Stimulated activated CD4-positive, alpha-beta T cell treated with anti-CD3 and anti-CD28 coated beads, Interleukin-4, amount 100 ng/mL, for 24 hours (primary cell): ENCODE measurements at regions not wholly inside any gene's neighbourhood (a gene's known extent, or its start where the extent isn't known, plus 50 kb on each side); places are given as distances from the start of the nearest gene placed in this dataset.
"Not testable (repeated sequence)": the region's sequence is repeated elsewhere in the genome, so short reads cannot be mapped to it uniquely, and the experiment has no call there.

Experiments
- DNase-seq: peaks from one replicate; pipeline ENCODE4 v3.0.0-alpha.2; 2020

DNA sequence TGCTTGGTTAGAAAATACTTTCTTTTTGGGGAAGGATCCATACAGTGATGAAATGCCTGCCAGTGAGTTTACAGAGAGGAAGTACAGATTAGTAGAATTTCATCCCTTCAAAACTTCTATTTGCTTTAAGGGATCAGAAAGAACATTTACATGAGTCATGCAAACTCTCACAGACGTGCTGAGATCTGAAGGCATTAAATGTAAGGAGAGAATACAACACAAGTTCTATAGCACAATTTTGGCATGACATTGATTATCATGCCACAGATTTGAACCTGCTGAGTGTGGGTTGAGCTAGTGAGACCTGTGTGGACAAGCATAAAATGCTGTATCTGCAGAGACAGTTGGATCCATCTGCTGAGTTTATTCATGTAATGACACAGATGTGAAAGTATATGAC, 613.6 kb upstream of the SEMA6A start:
- no peak for DNase-seq

DNA sequence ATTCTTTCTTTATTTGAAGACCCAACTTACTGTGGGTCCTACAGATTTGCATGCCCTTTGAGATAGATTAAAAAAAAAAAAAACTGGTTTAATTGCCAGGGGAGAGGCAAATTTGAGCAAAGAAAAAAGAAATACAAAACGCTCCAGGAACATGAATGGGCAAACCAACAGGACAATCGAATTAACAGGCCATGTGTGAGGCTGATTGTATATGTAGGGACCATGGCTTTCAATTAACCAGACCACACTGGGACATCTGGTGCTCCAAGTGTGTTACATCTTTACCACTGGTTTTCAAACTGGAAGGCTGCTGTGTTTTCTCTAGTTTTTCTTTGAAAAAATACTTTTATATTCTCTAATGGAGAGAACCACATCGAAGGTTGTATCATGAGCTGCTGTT, 612.1 kb upstream of the SEMA6A start:
- DNase-seq, result no peak

DNA sequence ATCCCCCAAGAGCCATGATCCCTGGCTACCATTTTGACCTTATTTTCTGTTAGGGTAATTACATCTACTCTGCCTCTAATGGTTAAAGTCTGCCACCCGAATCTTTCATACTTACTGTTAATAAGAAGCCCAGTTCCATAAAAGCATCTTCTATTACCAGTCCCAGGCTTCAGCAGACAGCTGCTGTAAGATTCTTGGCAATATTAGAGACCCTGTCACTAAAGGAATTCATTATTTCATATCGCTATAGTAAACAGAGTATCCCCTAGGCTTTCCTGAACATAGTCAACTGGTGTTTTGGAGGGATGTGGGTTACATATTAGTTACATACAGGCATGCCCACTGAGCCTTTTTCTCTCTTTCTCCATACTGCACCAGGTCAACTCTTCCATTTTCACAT, 608.7 kb upstream of the SEMA6A start:
- DNase-seq, result no peak

DNA sequence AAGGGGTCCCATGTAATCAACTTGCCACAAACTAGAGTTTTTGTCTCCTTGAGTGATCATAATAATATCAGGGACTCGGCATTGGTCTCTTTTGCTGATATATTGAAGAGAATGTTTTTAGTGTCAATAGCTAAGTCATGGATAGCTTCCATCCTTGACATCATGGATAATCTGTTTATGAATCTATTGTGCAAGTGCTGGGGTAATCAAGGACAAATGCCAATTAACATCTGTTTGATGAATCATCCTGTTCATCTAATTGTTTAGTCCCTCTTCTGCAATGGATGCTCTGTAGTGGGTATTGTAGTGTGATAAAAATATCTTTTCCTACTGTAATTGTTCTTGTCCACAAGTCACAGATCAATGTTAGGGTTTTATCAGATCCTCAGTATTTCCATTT, 607.5 kb upstream of the SEMA6A start:
- no peak for DNase-seq

DNA sequence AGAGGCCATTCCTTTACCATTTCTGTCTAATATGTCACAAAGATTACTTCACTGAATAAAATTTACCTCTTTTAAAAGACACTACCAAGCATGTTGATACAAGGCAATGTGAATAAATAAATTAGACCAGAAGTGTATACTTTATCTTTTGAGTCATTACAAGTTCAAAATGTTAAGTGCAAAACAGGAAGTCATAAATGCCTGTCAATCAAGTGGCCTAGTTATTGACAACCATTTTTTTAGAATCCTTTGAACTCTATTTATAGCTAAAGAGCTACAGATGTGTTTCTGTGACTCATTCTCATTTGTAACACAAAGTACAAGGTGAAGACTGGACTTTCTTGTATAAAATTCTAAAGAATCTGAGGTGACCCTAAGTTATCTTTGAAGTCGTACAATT, 602.7 kb upstream of the SEMA6A start:
- DNase-seq, result no peak

DNA sequence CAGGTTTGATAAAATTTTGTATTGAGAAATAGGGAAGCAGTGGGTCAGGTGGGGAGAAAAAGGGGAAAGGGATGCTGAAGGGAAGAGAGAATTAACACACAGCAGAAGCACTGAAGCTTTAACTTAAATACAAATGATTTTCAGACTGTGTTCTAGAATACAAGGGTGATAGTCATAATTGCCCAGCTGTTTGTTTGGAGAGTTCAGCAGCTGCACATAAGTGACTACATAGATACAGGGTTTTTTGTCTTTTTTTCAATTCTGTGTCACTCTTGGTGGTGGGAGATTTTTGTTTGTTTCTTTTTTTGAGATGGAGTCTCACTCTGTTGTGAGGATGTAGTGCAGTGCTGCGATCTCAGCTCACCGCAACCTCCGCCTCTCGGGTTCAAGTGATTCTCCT, 590.4 kb upstream of the SEMA6A start:
- no peak for DNase-seq

DNA sequence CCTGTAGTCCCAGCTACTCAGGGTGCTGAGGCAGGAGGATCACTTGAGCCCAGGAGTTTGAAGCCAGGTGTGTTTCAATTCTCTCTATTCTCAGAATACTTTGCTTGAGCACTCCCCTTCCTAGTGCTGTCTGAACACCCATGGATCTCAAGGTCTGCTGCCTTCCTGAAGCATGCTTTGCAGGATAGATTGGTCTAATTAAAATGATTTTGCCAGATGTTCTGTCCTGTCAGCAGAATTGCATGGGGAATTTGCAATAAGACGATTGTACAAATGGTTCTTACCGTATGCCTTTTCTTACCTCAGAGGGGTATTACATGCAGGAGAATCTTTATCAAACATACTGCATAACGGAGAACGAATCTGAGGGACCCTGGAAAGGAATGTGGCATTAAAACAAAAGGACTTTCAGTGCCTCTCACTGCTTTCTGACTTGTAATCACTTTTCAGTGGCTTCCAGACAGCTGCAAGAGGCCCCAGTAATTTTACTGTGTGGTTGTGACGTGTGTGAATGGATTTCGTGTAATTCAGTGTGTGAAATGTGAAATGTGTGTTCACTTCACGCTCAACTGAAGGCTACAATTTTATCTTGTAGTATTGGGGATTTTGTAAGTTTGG, 587.2 kb upstream of the SEMA6A start:
- DNase-seq, result no peak

DNA sequence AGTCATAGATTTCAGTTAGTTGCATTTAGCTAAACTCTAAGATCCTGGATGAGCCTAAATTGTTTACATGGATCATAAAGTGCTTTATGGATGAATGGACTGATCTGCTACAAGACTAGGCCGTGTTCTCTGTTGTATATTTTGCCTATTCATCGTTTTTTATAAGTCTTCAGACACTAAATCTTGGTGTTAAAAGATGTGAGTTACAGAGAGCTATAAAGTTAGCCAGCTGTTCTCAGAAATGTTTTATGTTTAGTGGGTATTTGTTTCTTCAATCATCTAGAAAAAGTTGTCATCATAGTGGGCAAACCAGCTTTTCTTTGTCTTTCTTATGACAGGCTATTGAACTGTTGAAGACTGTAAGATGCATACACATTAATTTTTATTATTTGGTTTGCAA, 585.8 kb upstream of the SEMA6A start:
- no peak for DNase-seq

DNA sequence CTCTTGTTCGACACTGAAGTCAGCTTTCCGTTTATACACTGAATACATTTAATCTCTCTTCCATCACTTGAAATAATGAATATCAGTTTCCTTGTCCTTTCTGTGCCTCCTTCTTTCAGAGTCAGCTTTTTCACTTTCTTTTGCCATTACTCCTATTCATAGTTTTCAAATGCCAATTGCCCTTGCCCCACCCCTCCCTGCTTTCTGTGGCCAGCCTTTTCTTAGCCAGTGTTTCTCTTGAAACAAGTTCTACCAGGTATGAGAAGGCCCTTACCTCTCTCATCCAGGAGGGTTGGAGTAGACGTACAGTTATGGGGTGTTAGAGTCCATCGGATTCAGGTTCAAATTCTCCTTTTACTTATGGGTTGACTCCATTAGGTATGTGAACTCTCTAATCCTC, 574.7 kb upstream of the SEMA6A start:
- no peak for DNase-seq

DNA sequence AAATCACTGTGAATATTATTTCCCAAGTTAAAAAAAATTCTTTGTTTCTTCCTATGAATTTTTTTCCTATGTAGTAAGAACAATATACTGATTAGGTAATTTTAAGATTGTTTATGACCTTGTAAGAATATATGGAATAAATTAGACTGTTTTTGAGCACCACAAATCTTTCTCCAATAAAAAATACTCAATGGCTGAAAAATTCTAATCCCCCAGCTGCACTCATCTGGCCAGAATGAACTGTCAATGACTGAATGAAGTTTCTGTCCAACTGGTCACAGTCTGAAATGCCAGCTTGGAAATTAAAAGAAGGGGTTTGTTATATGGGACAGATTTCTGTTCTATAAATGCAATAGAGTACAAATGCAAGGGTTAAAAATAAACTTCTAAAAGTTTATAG, 569.5 kb upstream of the SEMA6A start:
- no peak for DNase-seq

DNA sequence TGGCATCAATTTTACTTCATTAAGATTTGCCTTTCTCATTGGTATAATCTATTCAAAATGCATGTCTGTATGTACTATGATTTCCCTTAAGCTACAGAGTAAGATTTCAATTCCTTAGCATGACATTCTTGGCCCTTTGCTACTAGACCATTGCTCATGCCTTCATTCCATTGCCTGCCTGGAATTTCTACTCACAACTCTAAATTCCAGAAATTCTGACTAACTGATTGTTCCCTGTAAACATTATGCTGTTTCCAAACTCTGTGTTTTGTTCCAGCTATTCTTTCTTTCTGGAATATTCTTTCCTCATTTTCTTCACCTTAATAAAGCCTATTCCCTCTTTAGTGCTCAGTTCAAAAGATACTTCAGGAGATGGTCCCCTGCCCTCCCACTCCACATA, 568.8 kb upstream of the SEMA6A start:
- DNase-seq, result no peak

DNA sequence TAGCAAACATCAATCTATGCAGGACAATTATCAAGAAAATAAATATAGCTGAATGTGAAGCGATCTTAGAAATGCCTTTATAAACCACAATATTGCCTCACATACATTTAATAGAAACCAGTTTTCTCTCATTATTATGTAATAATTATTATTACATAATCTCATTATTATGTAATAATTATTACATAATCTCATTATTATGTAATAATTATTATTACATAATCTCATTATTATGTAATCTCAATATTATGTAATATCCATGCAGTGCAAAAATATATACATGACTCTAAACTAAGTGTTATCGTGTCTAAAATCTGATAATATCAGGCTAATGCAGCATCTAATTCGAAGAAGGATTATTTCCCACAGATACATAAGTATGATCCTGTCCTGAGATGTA, 563.9 kb upstream of the SEMA6A start:
- DNase-seq, result no peak

DNA sequence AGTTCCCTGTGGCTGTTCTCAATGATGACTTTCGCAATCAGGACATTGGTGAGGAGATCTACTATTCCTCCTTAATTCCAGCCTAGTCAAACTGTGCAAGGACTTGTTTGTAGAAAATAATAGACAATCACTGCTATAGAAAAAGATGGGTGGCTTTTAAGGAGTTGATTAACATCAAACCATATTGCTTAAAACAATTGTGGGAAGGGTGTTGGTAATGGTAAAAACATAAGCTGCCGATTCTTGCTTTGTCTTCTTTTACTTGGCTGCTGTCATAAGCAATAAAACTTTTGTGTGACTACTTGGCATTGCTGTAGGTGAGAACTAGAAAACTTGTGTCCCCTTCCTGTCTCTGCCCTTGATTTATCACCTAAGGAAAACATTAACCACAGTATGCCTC, 561.2 kb upstream of the SEMA6A start:
- no peak for DNase-seq

DNA sequence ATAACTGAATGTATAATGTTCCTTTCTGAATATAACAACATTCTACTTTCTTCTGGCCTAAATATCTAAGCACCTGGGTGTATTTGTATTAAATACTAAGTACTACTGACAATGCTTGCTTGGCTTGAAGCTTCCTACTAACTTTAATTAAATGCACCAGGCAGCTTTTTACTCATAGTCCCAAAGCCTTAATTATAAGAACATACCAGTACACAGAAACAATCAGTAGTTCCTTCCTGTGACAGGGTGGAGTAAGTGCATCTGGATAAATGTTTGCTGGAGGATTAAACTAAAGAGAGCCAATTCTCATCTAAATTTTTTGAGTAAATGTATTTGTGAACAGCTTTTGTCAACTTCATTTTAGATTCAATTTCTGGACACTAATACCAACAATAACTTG, 558.6 kb upstream of the SEMA6A start:
- no peak for DNase-seq

DNA sequence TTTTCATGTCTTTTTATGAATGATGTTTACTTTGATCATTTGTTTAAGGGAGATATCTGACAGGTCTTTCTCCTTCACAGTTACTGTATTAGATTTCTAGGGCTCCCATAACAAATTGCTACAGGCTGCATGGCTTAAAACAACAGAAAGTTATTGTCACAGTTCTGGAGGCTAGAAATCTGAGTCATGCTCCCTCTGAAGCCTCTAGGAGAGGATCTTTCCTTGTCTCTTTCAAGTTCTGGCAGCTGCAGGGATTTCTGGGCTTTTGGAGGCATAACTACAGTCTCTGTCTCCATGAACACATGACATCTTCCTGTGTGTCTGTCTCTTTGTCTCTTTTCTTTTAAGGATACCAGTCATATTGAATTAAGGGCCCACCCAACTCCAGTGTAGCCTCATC, 557.3 kb upstream of the SEMA6A start:
- no peak for DNase-seq

DNA sequence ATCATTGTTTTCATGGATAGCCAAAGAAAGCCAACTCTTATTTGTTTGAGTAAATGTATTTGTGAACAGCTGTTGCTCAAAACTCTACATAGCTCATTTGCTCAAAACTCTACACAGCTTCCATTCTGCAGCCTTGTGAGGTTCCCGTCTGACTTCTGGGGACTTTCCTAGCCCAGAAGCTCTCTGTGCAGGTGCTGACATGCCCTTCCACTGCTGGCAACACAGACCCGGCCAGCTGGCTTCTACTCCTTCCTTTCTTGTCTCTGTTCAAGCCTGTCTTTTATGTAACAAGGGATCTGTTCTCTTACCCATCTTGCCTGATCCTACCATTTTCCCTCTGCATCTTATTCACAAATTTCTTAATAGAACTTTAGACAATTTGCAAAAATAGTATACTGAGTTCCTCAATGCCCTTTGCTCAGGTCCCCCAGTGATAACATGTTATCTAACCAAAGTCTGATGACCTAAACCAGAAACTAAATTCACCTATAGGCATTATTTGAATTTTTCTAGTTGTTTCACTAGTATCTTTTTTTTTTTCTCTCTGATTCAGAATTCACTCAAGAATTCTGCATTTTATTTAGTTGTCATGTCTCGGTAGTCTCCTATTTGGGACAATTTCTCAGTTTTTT, 556.5 kb upstream of the SEMA6A start:
- DNase-seq, result no peak

DNA sequence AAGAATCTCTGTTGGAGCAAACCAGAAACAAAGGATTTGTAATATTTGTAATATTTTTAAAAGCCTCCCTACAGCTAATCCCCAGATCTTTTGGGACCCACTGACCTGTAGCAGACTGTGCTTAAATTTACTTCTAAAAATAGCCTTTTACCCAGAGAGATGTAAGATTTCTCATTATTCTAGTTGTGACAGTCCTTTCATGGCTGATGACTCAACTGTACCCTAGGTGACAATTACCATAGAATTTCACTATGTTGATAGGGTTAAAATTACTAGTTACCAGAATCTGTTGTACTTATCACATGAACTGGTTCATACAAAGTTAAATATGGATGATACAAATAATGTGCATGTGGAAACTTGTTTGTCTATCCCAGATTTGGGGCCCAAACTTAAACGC, 543.9 kb upstream of the SEMA6A start:
- no peak for DNase-seq

DNA sequence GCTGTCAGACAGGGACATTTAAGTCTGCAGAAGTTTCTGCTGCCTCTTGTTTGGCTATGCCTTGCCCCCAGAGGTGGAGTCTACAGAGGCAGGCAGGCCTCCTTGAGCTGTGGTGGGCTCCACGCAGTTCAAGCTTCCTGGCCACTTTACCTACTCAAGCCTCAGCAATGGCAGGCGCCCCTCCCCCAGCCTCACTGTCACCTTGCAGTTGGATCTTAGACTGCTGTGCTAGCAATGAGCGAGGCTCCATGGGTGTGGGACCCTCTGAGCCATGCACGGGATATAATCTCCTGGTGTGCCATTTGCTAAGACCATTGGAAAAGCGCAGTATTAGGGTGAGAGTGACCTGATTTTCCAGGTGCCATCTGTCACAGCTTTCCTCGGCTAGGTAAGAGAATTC, 542.7 kb upstream of the SEMA6A start:
- DNase-seq, result not testable (repeated sequence)

DNA sequence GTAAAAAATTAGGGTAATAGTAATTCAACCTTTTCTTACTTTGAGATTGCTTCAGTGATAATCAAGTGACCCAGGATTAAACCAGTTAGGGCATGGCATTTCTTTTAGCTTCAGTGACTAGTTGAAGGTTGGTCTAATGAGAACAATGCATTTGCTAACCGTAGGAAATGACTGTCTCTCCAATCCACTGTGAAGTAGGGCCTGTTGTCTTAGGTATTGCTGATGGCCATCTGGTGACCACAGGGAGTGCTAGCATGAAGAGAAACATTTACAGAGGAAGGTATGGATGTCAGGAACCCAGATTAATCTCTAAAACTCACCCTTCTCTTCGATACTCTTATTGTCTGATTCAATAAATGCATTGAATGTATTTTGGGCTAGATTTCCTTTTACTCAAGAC, 535.9 kb upstream of the SEMA6A start:
- no peak for DNase-seq

DNA sequence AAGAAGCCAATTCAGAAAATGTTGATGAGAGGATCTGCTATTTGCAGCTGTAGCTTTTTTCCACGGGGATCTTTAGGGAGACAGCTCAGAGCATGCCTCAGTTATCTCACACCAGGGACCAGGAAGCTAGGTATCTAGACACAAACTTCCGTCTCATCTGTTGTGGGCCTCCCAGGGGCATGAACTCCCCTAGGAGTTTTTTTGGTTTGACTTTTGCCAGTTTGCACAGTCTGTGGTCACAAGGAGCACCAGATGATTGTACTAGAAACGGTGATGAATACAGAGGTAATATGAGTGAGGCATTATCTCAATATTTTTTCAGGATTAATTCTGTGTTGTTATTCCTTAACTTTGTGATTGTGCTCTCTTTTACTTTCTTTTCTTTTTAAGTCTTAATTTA, 533.2 kb upstream of the SEMA6A start:
- no peak for DNase-seq

DNA sequence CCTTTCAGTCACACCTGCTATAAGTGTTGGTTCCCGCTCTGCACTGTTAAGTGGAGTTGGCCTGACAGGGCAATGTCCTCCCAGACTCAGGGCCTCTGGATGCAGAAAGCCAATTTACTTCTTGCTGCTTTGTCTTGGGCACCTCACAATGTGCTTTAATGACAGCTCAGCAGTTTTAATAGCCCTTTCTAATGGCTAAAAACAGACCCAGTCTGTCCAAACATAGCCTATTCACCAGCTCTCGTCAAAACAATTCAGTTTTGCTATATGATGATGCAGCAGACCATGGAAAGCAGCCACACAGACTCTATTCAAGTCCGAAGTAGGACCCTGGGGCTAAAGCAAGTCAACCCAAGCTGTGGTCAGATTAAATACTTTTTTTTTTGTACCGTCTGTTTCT, 529.1 kb upstream of the SEMA6A start:
- DNase-seq, result no peak

DNA sequence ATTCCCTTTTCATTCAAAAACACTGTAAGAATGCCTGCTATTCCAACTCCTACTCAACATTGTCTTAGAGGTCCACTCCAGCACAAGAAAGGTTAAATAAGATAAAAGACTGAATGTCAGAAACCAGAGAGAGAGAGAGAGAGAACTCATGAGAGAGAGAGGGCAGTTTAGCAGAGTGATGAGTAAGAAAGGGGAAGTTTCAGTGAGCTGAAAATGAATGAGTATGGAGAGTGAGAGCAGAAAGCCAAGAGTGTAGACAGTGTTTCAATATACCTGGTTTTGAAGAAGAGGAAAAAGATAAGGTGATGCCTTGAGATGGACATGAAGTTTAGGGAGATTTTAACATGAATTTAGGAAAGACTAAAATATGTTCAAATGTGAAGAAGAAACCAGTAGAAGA, 528.0 kb upstream of the SEMA6A start:
- no peak for DNase-seq

DNA sequence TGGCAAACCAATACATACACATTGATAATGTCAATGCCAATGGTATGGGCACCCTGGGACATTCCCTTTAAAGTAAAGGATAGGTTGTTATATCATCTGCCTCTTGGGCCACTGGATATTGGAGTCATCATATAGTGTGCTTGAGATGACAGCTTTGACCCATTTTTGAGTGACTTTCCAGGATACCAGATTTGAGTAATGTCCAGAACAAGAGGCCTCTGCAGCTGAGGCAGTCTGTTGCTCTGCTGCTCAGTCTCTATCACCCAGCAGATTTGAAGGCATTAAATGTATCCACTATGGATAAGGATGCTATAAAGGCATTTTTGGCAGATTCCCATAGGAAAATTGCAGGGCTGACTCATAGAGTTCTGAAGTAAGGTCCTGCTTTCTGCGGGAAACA, 525.6 kb upstream of the SEMA6A start:
- no peak for DNase-seq

DNA sequence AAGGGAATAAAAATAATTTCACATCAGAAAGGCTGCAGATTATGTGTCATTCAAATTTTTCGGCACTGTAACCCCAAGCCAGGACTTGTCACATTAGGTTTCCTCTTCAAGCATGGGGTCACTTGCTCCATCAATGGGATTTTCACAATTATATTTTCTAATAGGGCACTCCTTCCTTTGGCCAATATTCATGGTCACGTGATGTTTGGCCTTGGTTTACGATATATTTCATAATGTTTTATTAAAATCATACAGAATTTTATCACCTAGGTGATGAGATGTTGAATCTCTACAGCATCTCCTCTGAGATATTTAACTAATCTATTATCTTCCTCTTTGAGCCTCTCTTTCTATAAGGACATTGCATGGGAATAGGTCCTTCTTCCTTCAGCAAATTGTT, 523.5 kb upstream of the SEMA6A start:
- DNase-seq, result no peak
